ENCODE measurements at regions not wholly inside any gene's neighbourhood (a gene's known extent, or its start where the extent isn't known, plus 50 kb on each side); places are given as distances from the start of the nearest gene placed in this dataset.
"Not testable (repeated sequence)": the region's sequence is repeated elsewhere in the genome, so short reads cannot be mapped to it uniquely, and the experiment has no call there.

GRCh38 chr6:67030861-67031260 is 1323.8 kb upstream of the EYS start:
- Histone ChIP-seq H3K4me1 (ENCODE audit: control insufficient read depth, insufficient read depth, low read length) (no peaks in the 10 kb centered on the region), H3K9me3 (ENCODE audit: control insufficient read depth, insufficient read depth, low read length) (no peaks in the 10 kb centered on the region; the same call in 1 of the 2 replicates), H3K36me3 (ENCODE audit: control insufficient read depth, insufficient read depth, low read length) (peaks cover 2% of the 10 kb centered on the region; the same call in 1 of the 2 replicates), H3K4me3 (ENCODE audit: low read length) (no peak overlapping the region), H3K27ac (ENCODE audit: low read length) (no peak overlapping the region), H3K27me3 (ENCODE audit: control insufficient read depth, insufficient read depth, low read length) (no peaks in the 10 kb centered on the region)
- no CpG with 5 or more reads among the region's 19 CpGs for WGBS (ENCODE audit: insufficient coverage, insufficient read length)
- no peak for DNase-seq (ENCODE audit: low read depth, low spot score)

GRCh38 chr6:67016921-67017460 is 1310.0 kb upstream of the EYS start:
- no peaks in the 10 kb centered on the region for H3K36me3 ChIP-seq (ENCODE audit: control insufficient read depth, insufficient read depth, low read length)
- WGBS (ENCODE audit: insufficient coverage, insufficient read length), result no CpG with 5 or more reads among the region's 1 CpG
- no peaks in the 10 kb centered on the region for H3K27me3 ChIP-seq (ENCODE audit: control insufficient read depth, insufficient read depth, low read length)
- no peak overlapping the region for H3K4me3 ChIP-seq (ENCODE audit: low read length)
- no peaks in the 10 kb centered on the region for H3K9me3 ChIP-seq (ENCODE audit: control insufficient read depth, insufficient read depth, low read length)
- H3K4me1 ChIP-seq (ENCODE audit: control insufficient read depth, insufficient read depth, low read length), result no peaks in the 10 kb centered on the region
- no peak for DNase-seq (ENCODE audit: low read depth, low spot score)
- H3K27ac ChIP-seq (ENCODE audit: low read length), result no peak overlapping the region

GRCh38 chr6:67011441-67011840 is 1304.4 kb upstream of the EYS start:
- H3K27ac ChIP-seq (ENCODE audit: low read length), result no peak overlapping the region
- no peak overlapping the region for H3K4me3 ChIP-seq (ENCODE audit: low read length)
- no peak for DNase-seq (ENCODE audit: low read depth, low spot score)
- H3K4me1 ChIP-seq (ENCODE audit: control insufficient read depth, insufficient read depth, low read length), result no peaks in the 10 kb centered on the region
- no peaks in the 10 kb centered on the region for H3K9me3 ChIP-seq (ENCODE audit: control insufficient read depth, insufficient read depth, low read length)
- no CpG with 5 or more reads among the region's 4 CpGs for WGBS (ENCODE audit: insufficient coverage, insufficient read length)
- no peaks in the 10 kb centered on the region for H3K27me3 ChIP-seq (ENCODE audit: control insufficient read depth, insufficient read depth, low read length)
- H3K36me3 ChIP-seq (ENCODE audit: control insufficient read depth, insufficient read depth, low read length), result no peaks in the 10 kb centered on the region

- peak; percentile 1 for DNase-seq (ENCODE audit: low read depth, low spot score)
Measured at GRCh38 chr6:67009818-67010217, 1302.8 kb upstream of the EYS start.

GRCh38 chr6:67003844-67004243 is 1296.8 kb upstream of the EYS start:
- H3K9me3 ChIP-seq (ENCODE audit: control insufficient read depth, insufficient read depth, low read length), result no peaks in the 10 kb centered on the region; the same call in 1 of the 2 replicates
- H3K27me3 ChIP-seq (ENCODE audit: control insufficient read depth, insufficient read depth, low read length), result no peaks in the 10 kb centered on the region
- H3K36me3 ChIP-seq (ENCODE audit: control insufficient read depth, insufficient read depth, low read length), result no peaks in the 10 kb centered on the region
- DNase-seq (ENCODE audit: low read depth, low spot score), result no peak
- no peaks in the 10 kb centered on the region for H3K4me1 ChIP-seq (ENCODE audit: control insufficient read depth, insufficient read depth, low read length)
- no peak overlapping the region for H3K27ac ChIP-seq (ENCODE audit: low read length)
- WGBS (ENCODE audit: insufficient coverage, insufficient read length), result 100% methylated on average over 2 of the region's 3 CpGs
- H3K4me3 ChIP-seq (ENCODE audit: low read length), result no peak overlapping the region

More at GRCh38 chr6:67009818-67010217, 1302.8 kb upstream of the EYS start:
- H3K27me3 ChIP-seq (ENCODE audit: control insufficient read depth, insufficient read depth, low read length), result no peaks in the 10 kb centered on the region
- H3K36me3 ChIP-seq (ENCODE audit: control insufficient read depth, insufficient read depth, low read length), result no peaks in the 10 kb centered on the region
- no peak overlapping the region for H3K27ac ChIP-seq (ENCODE audit: low read length)
- no peaks in the 10 kb centered on the region for H3K4me1 ChIP-seq (ENCODE audit: control insufficient read depth, insufficient read depth, low read length)
- H3K9me3 ChIP-seq (ENCODE audit: control insufficient read depth, insufficient read depth, low read length), result no peaks in the 10 kb centered on the region
- no CpG with 5 or more reads among the region's 8 CpGs for WGBS (ENCODE audit: insufficient coverage, insufficient read length)
- H3K4me3 ChIP-seq (ENCODE audit: low read length), result no peak overlapping the region

- Histone ChIP-seq H3K9me3 (ENCODE audit: control insufficient read depth, insufficient read depth, low read length) (no peaks in the 10 kb centered on the region; the same call in 1 of the 2 replicates), H3K27me3 (ENCODE audit: control insufficient read depth, insufficient read depth, low read length) (no peaks in the 10 kb centered on the region), H3K4me1 (ENCODE audit: control insufficient read depth, insufficient read depth, low read length) (no peaks in the 10 kb centered on the region), H3K27ac (ENCODE audit: low read length) (no peak overlapping the region), H3K36me3 (ENCODE audit: control insufficient read depth, insufficient read depth, low read length) (no peaks in the 10 kb centered on the region), H3K4me3 (ENCODE audit: low read length) (no peak overlapping the region)
- no CpG with 5 or more reads among the region's 2 CpGs for WGBS (ENCODE audit: insufficient coverage, insufficient read length)
- DNase-seq (ENCODE audit: low read depth, low spot score), result no peak
Measured at GRCh38 chr6:67000121-67000520, 1293.1 kb upstream of the EYS start.

GRCh38 chr6:66997579-66997978 is 1290.6 kb upstream of the EYS start:
- H3K4me1 ChIP-seq (ENCODE audit: control insufficient read depth, insufficient read depth, low read length); H3K4me3 ChIP-seq (ENCODE audit: low read length); DNase-seq (ENCODE audit: low read depth, low spot score); H3K27ac ChIP-seq (ENCODE audit: low read length); H3K36me3 ChIP-seq (ENCODE audit: control insufficient read depth, insufficient read depth, low read length); H3K9me3 ChIP-seq (ENCODE audit: control insufficient read depth, insufficient read depth, low read length); H3K27me3 ChIP-seq (ENCODE audit: control insufficient read depth, insufficient read depth, low read length): not testable (repeated sequence)
- no CpG with 5 or more reads among the region's 1 CpG for WGBS (ENCODE audit: insufficient coverage, insufficient read length)

GRCh38 chr6:66995669-66996068 is 1288.6 kb upstream of the EYS start:
- Histone ChIP-seq H3K4me3 (ENCODE audit: low read length) (no peak overlapping the region), H3K36me3 (ENCODE audit: control insufficient read depth, insufficient read depth, low read length) (no peaks in the 10 kb centered on the region), H3K27me3 (ENCODE audit: control insufficient read depth, insufficient read depth, low read length) (no peaks in the 10 kb centered on the region), H3K27ac (ENCODE audit: low read length) (no peak overlapping the region), H3K9me3 (ENCODE audit: control insufficient read depth, insufficient read depth, low read length) (no peaks in the 10 kb centered on the region), H3K4me1 (ENCODE audit: control insufficient read depth, insufficient read depth, low read length) (no peaks in the 10 kb centered on the region)
- no peak for DNase-seq (ENCODE audit: low read depth, low spot score)
- no CpG with 5 or more reads among the region's 1 CpG for WGBS (ENCODE audit: insufficient coverage, insufficient read length)

- not testable (repeated sequence) for H3K27me3 ChIP-seq (ENCODE audit: control insufficient read depth, insufficient read depth, low read length); H3K4me1 ChIP-seq (ENCODE audit: control insufficient read depth, insufficient read depth, low read length); DNase-seq (ENCODE audit: low read depth, low spot score); H3K9me3 ChIP-seq (ENCODE audit: control insufficient read depth, insufficient read depth, low read length); H3K27ac ChIP-seq (ENCODE audit: low read length); H3K36me3 ChIP-seq (ENCODE audit: control insufficient read depth, insufficient read depth, low read length); H3K4me3 ChIP-seq (ENCODE audit: low read length)
- no CpG with 5 or more reads among the region's 10 CpGs for WGBS (ENCODE audit: insufficient coverage, insufficient read length)
Measured at GRCh38 chr6:66993708-66994107, 1286.7 kb upstream of the EYS start.

- DNase-seq (ENCODE audit: low read depth, low spot score), result no peak
- H3K27ac ChIP-seq (ENCODE audit: low read length), result no peak overlapping the region
Measured at GRCh38 chr6:66993272-66993671, 1286.2 kb upstream of the EYS start.

GRCh38 chr6:66992660-66993059 is 1285.6 kb upstream of the EYS start:
- Histone ChIP-seq H3K36me3 (ENCODE audit: control insufficient read depth, insufficient read depth, low read length) (no peaks in the 10 kb centered on the region), H3K4me1 (ENCODE audit: control insufficient read depth, insufficient read depth, low read length) (no peaks in the 10 kb centered on the region), H3K4me3 (ENCODE audit: low read length) (no peak overlapping the region), H3K27ac (ENCODE audit: low read length) (no peak overlapping the region), H3K27me3 (ENCODE audit: control insufficient read depth, insufficient read depth, low read length) (no peaks in the 10 kb centered on the region), H3K9me3 (ENCODE audit: control insufficient read depth, insufficient read depth, low read length) (no peaks in the 10 kb centered on the region)
- WGBS (ENCODE audit: insufficient coverage, insufficient read length), result no CpG with 5 or more reads among the region's 4 CpGs
- no peak for DNase-seq (ENCODE audit: low read depth, low spot score)

More at GRCh38 chr6:66993272-66993671, 1286.2 kb upstream of the EYS start:
- no CpG with 5 or more reads among the region's 3 CpGs for WGBS (ENCODE audit: insufficient coverage, insufficient read length)
- Histone ChIP-seq H3K4me1 (ENCODE audit: control insufficient read depth, insufficient read depth, low read length) (no peaks in the 10 kb centered on the region), H3K4me3 (ENCODE audit: low read length) (no peak overlapping the region), H3K27me3 (ENCODE audit: control insufficient read depth, insufficient read depth, low read length) (no peaks in the 10 kb centered on the region), H3K36me3 (ENCODE audit: control insufficient read depth, insufficient read depth, low read length) (no peaks in the 10 kb centered on the region), H3K9me3 (ENCODE audit: control insufficient read depth, insufficient read depth, low read length) (no peaks in the 10 kb centered on the region)

Data from iPS DF 6.9 (cell line).